ENCODE measurements at regions not wholly inside any gene's neighbourhood (a gene's known extent, or its start where the extent isn't known, plus 50 kb on each side); places are given as distances from the start of the nearest gene placed in this dataset.

DNA sequence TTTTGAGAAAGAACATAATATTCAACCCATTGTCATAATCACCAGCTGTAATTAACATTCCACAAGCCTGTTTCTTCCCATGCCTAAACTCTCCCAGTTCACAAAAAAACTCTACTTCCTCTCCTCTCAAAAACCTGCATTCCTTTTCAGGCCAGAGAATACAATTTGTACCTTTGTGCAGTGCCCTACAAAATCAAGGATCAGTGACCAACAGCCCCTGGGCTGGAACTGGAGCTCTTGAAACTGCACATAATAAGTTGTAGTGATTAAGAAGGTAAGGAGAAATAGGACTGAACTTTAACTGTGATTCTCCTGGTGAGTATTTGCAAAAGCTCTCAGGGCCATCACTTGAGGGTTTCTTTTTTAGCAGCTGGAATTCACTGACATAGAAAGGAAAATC, 472.7 kb downstream of the RFC3 start:
- no peak for TF ChIP-seq POLR2A (IDR thresholded peaks at IDR 0.05)
- no peak for TF ChIP-seq POLR2AphosphoS5 (IDR thresholded peaks at IDR 0.05)

Data from spleen (tissue), 3 donors.